IPS-15b (cell line): ENCODE measurements at regions not wholly inside any gene's neighbourhood (a gene's known extent, or its start where the extent isn't known, plus 50 kb on each side); places are given as distances from the start of the nearest gene placed in this dataset.

Source experiments
- H3K27me3 ChIP-seq: one replicate; pipeline ENCODE4 v1.6.1; 2013; ENCODE audit warnings: low read length; ENCODE audit not compliant: control insufficient read depth, insufficient read depth
- H3K36me3 ChIP-seq: one replicate; pipeline ENCODE4 v1.6.1; 2013; ENCODE audit warnings: low read length; ENCODE audit not compliant: control insufficient read depth, insufficient read depth
- H3K4me1 ChIP-seq: one replicate; pipeline ENCODE4 v1.6.1; 2013; ENCODE audit warnings: mild to moderate bottlenecking, low read length; ENCODE audit not compliant: control insufficient read depth, insufficient read depth
- H3K4me3 ChIP-seq: one replicate; pipeline ENCODE4 v1.5.1; 2013; ENCODE audit warnings: low read depth, low read length
- H3K9ac ChIP-seq: one replicate; pipeline ENCODE4 v1.6.1; 2013; ENCODE audit warnings: low read depth, mild to moderate bottlenecking, low read length
- H3K9me3 ChIP-seq: one replicate; pipeline ENCODE4 v1.6.1; 2013; ENCODE audit warnings: mild to moderate bottlenecking, low read length; ENCODE audit not compliant: control insufficient read depth, insufficient read depth

- Histone ChIP-seq H3K36me3 (no peaks in the 10 kb centered on the region), H3K4me1 (no peaks in the 10 kb centered on the region), H3K9me3 (no peaks in the 10 kb centered on the region), H3K4me3 (no peak overlapping the region), H3K9ac (no peak overlapping the region), H3K27me3 (no peaks in the 10 kb centered on the region)
These were observed 94.9 kb upstream of the GEMIN8 start for GRCh38 chrX:14124562-14124961.

GRCh38 chrX:14095702-14096101, 66.0 kb upstream of the GEMIN8 start:
- no peak overlapping the region for H3K4me3 ChIP-seq
- H3K4me1 ChIP-seq: no peaks in the 10 kb centered on the region
- H3K27me3 ChIP-seq: no peaks in the 10 kb centered on the region
- H3K9ac ChIP-seq: no peak overlapping the region
- no peaks in the 10 kb centered on the region for H3K36me3 ChIP-seq
- H3K9me3 ChIP-seq: no peaks in the 10 kb centered on the region

GRCh38 chrX:14094191-14094590, 64.5 kb upstream of the GEMIN8 start:
- Histone ChIP-seq H3K9ac (no peak overlapping the region), H3K4me3 (no peak overlapping the region), H3K4me1 (no peaks in the 10 kb centered on the region), H3K27me3 (no peaks in the 10 kb centered on the region), H3K9me3 (no peaks in the 10 kb centered on the region), H3K36me3 (no peaks in the 10 kb centered on the region)

- Histone ChIP-seq H3K9me3 (no peaks in the 10 kb centered on the region), H3K9ac (no peak overlapping the region), H3K4me3 (no peak overlapping the region), H3K36me3 (no peaks in the 10 kb centered on the region), H3K4me1 (no peaks in the 10 kb centered on the region), H3K27me3 (no peaks in the 10 kb centered on the region)
These were observed 54.8 kb upstream of the GEMIN8 start for GRCh38 chrX:14084466-14084865.

- Histone ChIP-seq H3K36me3 (no peaks in the 10 kb centered on the region), H3K9ac (no peak overlapping the region), H3K9me3 (no peaks in the 10 kb centered on the region), H3K27me3 (no peaks in the 10 kb centered on the region), H3K4me1 (no peaks in the 10 kb centered on the region), H3K4me3 (no peak overlapping the region)
These were observed 54.1 kb upstream of the GEMIN8 start for GRCh38 chrX:14083783-14084182.

- H3K4me1 ChIP-seq: no peaks in the 10 kb centered on the region
- no peaks in the 10 kb centered on the region for H3K9me3 ChIP-seq
- no peak overlapping the region for H3K9ac ChIP-seq
- no peaks in the 10 kb centered on the region for H3K36me3 ChIP-seq
- H3K4me3 ChIP-seq: no peak overlapping the region
- no peaks in the 10 kb centered on the region for H3K27me3 ChIP-seq
These were observed 50.3 kb upstream of the GEMIN8 start for GRCh38 chrX:14079891-14080430.
